Right lobe of liver (tissue), 6 donors: ENCODE measurements at regions not wholly inside any gene's neighbourhood (a gene's known extent, or its start where the extent isn't known, plus 50 kb on each side); places are given as distances from the start of the nearest gene placed in this dataset.

Source experiments
- ATAC-seq, 4 donors: fragments of 200-7000 bp; cut with Tn5 transposase; one replicate each; pipeline ENCODE4 v1.9.1; 2020; ENCODE audit warnings: mild to moderate bottlenecking in 4 of 4, moderate library complexity in 4 of 4
- DNase-seq, 3 donors: peaks; one replicate each; pipeline ENCODE4 v3.0.0-alpha.2; 2020
- H3K27ac ChIP-seq, 3 donors: fragments of 200-600 bp; one replicate each; pipeline ENCODE4 v1.8.0; 2022
- H3K27me3 ChIP-seq, 2 donors: fragments of 200-600 bp; one replicate each; pipeline ENCODE4 v1.8.0; 2022
- H3K36me3 ChIP-seq, 4 donors: fragments of 200-600 bp; sonication (generic) in 1 of 4; one replicate each; pipeline versions ENCODE4 v1.5.1 to v1.8.0; 2017 to 2022; ENCODE audit warnings: control low read depth in 1 of 4
- H3K4me1 ChIP-seq, 4 donors: fragments of 200-600 bp; sonication (generic) in 1 of 4; one replicate each; pipeline versions ENCODE4 v1.5.1 to v1.8.0; 2017 to 2022; ENCODE audit warnings: control low read depth in 1 of 4
- H3K4me3 ChIP-seq, 3 donors: fragments of 200-600 bp; one replicate each; pipeline ENCODE4 v1.8.0; 2022
- H3K9me3 ChIP-seq, 4 donors: fragments of 200-600 bp; sonication (generic) in 1 of 4; one replicate each; pipeline versions ENCODE4 v1.5.1 to v1.8.0; 2017 to 2022; ENCODE audit warnings: control low read depth in 1 of 4
- POLR2A ChIP-seq: fragments of 450-650 bp; IDR thresholded peaks from one replicate; pipeline ENCODE4 v1.6.1; 2017; ENCODE audit warnings: antibody characterized with exemption, mild to moderate bottlenecking
- WGBS: methylation state at CpG from one replicate; pipeline ENCODE4 v1.1.6; 2018; ENCODE audit warnings: low coverage, low lambda C conversion rate; ENCODE audit not compliant: insufficient coverage; ENCODE audit errors: missing lambda C conversion rate; 5-methylcytosine and 5-hydroxymethylcytosine counted together
- intact Hi-C, 2 donors: fragments of 100-400 bp; cut with DNase I; formaldehyde crosslinking; loops; one replicate each; pipeline versions ENCODE4 v1.11.2 to v1.14.1; 2022
- TF ChIP-seq, protein P1 (sequence below), 4 donors: fragments of 200-600 bp in 3 of 4; fragments of 450-650 bp in 1 of 4; IDR thresholded peaks; one replicate each; pipeline versions ENCODE4 v1.5.1 to v1.8.0; 2016 to 2022; ENCODE audit warnings: antibody characterized with exemption in 4 of 4, mild to moderate bottlenecking in 2 of 4
- donor health status: DM: no; HTN: yes; CAD: no.
- donor health status: DM: no; HTN: no; CAD: no.
- donor health status: DM: no; HTN: no; CAD: no.
- donor health status: DM: no; HTN: yes; CAD: no.
- donor health status: DM: no; HTN: yes; CAD: no.

DNA sequence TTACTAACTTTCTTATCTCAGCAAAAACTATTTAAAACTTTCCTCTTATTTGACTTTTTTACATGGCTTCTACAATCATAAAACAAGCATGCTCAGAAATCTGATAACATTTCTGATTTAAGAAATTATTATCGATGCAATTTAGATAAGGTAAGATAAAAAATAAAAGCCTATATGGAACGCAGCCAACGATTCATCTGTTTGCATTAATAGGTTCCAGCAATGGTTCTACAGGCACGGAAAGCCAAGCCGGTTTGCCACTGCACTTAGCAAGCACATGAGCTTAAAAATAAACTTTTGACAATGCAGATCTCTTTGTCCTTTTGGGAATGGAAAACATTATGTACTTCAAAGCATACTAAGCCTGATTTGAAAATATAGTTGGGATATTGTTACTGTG, 77.5 kb upstream of the KCNK2 start:
- WGBS: 69% methylated on average over 5 of the region's 5 CpGs
- H3K27ac ChIP-seq: no peak overlapping the region

DNA sequence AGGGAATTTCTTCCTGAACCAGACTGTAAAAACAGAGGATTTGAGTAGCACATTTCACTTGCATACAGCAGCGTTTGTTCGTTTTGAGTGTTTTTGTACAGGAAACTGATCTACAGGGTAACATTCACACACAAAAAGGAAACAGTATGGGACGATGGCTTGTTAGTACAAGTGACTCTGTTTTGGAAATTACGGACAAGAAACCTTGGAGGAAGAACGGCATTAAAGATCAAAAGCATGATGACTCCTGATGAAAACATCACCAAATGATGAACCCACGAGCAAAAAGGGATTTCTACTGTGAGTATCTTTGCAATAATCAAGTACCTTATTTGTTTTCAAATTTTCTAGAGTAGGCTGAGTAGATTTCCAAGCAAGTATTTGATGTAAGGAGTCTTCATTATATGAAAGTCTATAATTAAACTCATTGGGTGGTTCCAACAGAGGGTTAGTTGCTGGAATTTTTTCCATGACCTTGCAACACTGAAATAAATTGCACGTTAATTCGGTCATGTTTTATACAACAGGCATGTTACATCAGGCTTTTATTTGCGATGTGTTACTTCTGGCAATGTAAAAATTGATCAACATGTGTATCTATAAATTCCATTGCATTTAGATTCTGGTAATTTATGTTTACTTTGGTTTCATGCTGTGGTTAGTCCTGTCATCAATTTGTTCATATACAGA, 76.7 kb upstream of the KCNK2 start:
- H3K36me3 ChIP-seq: no peaks in the 10 kb centered on the region
- H3K4me3 ChIP-seq: no peak overlapping the region
- ATAC-seq: no peak
- H3K9me3 ChIP-seq: no peaks in the 10 kb centered on the region
- no peaks in the 10 kb centered on the region for H3K27me3 ChIP-seq
- no peak overlapping the region for H3K27ac ChIP-seq
- WGBS: 69% methylated on average over 9 of the region's 9 CpGs
- no peak for TF ChIP-seq POLR2A
- TF ChIP-seq, protein P1, sequence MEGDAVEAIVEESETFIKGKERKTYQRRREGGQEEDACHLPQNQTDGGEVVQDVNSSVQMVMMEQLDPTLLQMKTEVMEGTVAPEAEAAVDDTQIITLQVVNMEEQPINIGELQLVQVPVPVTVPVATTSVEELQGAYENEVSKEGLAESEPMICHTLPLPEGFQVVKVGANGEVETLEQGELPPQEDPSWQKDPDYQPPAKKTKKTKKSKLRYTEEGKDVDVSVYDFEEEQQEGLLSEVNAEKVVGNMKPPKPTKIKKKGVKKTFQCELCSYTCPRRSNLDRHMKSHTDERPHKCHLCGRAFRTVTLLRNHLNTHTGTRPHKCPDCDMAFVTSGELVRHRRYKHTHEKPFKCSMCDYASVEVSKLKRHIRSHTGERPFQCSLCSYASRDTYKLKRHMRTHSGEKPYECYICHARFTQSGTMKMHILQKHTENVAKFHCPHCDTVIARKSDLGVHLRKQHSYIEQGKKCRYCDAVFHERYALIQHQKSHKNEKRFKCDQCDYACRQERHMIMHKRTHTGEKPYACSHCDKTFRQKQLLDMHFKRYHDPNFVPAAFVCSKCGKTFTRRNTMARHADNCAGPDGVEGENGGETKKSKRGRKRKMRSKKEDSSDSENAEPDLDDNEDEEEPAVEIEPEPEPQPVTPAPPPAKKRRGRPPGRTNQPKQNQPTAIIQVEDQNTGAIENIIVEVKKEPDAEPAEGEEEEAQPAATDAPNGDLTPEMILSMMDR (IDR thresholded peaks at IDR 0.05): no peak
- intact Hi-C loops: no loop called here
- DNase-seq: no peak
- no peaks in the 10 kb centered on the region for H3K4me1 ChIP-seq

More for the DNA sequence above, 77.5 kb upstream of the KCNK2 start:
- no peaks in the 10 kb centered on the region for H3K9me3 ChIP-seq
- intact Hi-C loops: no loop called here
- no peaks in the 10 kb centered on the region for H3K27me3 ChIP-seq
- H3K4me1 ChIP-seq: no peaks in the 10 kb centered on the region
- TF ChIP-seq, protein P1 (IDR thresholded peaks at IDR 0.05): no peak
- no peak for TF ChIP-seq POLR2A
- no peak overlapping the region for H3K4me3 ChIP-seq
- DNase-seq (no peak), ATAC-seq (no peak)
- H3K36me3 ChIP-seq: no peaks in the 10 kb centered on the region

DNA sequence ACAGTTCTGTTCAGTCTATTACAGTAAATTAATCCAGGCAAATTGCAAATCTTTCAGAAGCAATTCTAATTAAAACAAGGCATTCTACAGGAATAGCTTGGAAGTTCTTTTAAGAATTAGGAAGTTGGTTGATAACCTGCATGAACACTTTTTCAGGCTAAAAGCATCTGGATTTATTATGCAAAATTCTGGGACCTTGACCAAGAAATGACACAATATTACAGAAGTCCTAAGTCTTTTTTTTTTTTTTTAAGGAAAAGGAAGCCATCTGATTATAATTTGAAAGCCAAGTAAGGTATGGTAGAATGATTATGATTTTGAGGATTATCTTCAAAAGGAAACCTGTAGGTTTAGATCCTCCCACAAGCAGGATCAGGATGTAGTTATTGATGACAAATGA, 74.7 kb upstream of the KCNK2 start:
- Histone ChIP-seq H3K9me3 (no peaks in the 10 kb centered on the region), H3K27me3 (no peaks in the 10 kb centered on the region), H3K4me1 (no peaks in the 10 kb centered on the region), H3K4me3 (no peak overlapping the region), H3K36me3 (no peaks in the 10 kb centered on the region), H3K27ac (no peak overlapping the region)
- ATAC-seq (no peak), DNase-seq (no peak)
- TF ChIP-seq, protein P1 (IDR thresholded peaks at IDR 0.05): no peak
- TF ChIP-seq POLR2A: no peak
- intact Hi-C loops: no loop called here

DNA sequence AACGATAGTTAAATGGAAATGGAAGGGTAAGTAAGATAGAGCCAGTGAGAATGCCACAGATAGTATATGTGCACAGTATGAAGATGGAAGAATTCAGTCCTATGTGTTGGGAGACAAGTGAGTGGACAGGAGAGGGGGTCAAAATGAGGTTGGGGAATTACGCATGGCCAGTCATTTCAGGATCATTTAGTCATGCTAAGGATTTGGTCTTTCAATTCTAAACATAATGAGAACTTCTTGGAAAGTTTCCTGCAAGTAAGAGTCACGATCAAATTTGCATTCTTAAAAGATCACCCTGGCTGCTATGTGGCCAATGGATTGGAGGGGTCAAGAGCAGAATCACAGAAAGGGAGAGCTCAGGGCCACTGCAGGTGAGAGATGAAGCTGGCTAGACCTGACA, 64.0 kb upstream of the KCNK2 start:
- DNase-seq (no peak), ATAC-seq (no peak)
- H3K4me1 ChIP-seq: peaks cover 0 to 12% (median 5%) of the 10 kb centered on the region in 4 donors
- H3K4me3 ChIP-seq: no peak overlapping the region
- H3K9me3 ChIP-seq: no peaks in the 10 kb centered on the region
- H3K27me3 ChIP-seq: no peaks in the 10 kb centered on the region
- 48% methylated on average over 3 of the region's 3 CpGs for WGBS
- intact Hi-C loops: no loop called here
- H3K27ac ChIP-seq: no peak overlapping the region
- no peak for TF ChIP-seq POLR2A
- TF ChIP-seq, protein P1 (IDR thresholded peaks at IDR 0.05): no peak
- H3K36me3 ChIP-seq: no peaks in the 10 kb centered on the region

DNA sequence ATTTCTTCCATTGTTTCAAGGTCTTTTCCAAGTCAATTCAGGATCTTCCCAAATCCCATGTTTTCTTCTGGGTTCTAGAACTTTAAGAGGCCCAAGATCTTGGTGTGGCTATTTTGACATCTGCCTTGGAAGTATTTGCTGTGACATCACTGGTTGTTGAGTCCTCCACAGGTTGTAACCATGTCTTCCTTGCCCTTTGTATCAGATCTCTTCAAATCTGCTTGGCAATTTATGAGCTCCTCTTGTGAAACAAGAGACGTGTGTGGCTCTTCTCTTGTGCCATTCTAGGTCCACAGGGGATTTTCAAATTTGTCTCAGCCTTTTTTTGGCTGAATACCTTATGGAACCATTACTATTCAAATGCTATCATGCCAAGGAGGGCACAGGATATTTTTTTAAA, 60.3 kb upstream of the KCNK2 start:
- Histone ChIP-seq H3K36me3 (no peaks in the 10 kb centered on the region), H3K27ac (peak overlapping the region; percentile 35 to 89 (median 76)), H3K27me3 (no peaks in the 10 kb centered on the region), H3K4me3 (no peak overlapping the region), H3K9me3 (no peaks in the 10 kb centered on the region), H3K4me1 (peaks cover 0 to 17% (median 7%) of the 10 kb centered on the region in 4 donors)
- intact Hi-C loops: no loop called here
- TF ChIP-seq, protein P1 (IDR thresholded peaks at IDR 0.05): no peak
- 13% methylated on average over 1 of the region's 1 CpG for WGBS
- ATAC-seq: peak in 2 of 4 donors; percentile 3 to 18
- no peak for DNase-seq
